Neural crest cell (in vitro differentiated cells): ENCODE measurements at regions not wholly inside any gene's neighbourhood (a gene's known extent, or its start where the extent isn't known, plus 50 kb on each side); places are given as distances from the start of the nearest gene placed in this dataset.
A peak's percentile ranks its signal among the peaks of the same experiment; 100 is the strongest.
"Not testable (repeated sequence)": the region's sequence is repeated elsewhere in the genome, so short reads cannot be mapped to it uniquely, and the experiment has no call there.

ENCODE experiments used
- DNase-seq: peaks from one replicate; pipeline ENCODE4 v3.0.0; 2021; ENCODE audit warnings: low read depth, mixed read lengths, low spot score
- H3K27ac Mint-ChIP-seq: one replicate; pipeline ENCODE4 v1.8.0; 2021; ENCODE audit warnings: mild to moderate bottlenecking, mixed read lengths; ENCODE audit not compliant: unreplicated experiment
- H3K27me3 Mint-ChIP-seq: 2 replicates; pipeline ENCODE4 v1.8.0; 2021; ENCODE audit warnings: low read depth, mild to moderate bottlenecking, mixed read lengths
- H3K36me3 Mint-ChIP-seq: 2 replicates; pipeline ENCODE4 v1.8.0; 2021; ENCODE audit warnings: low read depth, mild to moderate bottlenecking, mixed read lengths
- H3K4me1 Mint-ChIP-seq: 2 replicates; pipeline ENCODE4 v1.8.0; 2021; ENCODE audit warnings: mixed read lengths
- H3K4me3 Mint-ChIP-seq: one replicate; pipeline ENCODE4 v1.8.0; 2021; ENCODE audit warnings: mild to moderate bottlenecking, mixed read lengths
- H3K9me3 Mint-ChIP-seq: 2 replicates; pipeline ENCODE4 v1.8.0; 2021; ENCODE audit warnings: mixed read lengths
- CTCF ChIP-seq: fragments of 200-600 bp; sonication (generic); conservative IDR thresholded peaks from 2 replicates; pipeline ENCODE4 v1.5.0; 2021; ENCODE audit warnings: antibody characterized with exemption, mild to moderate bottlenecking

- Mint-ChIP-seq H3K4me3 (no peak overlapping the region), H3K27me3 (peaks cover 99% of the 10 kb centered on the region), H3K36me3 (no peaks in the 10 kb centered on the region), H3K27ac (no peak overlapping the region), H3K9me3 (no peaks in the 10 kb centered on the region), H3K4me1 (peaks cover 28% of the 10 kb centered on the region)
- no peak for TF ChIP-seq CTCF
- DNase-seq = no peak
Observed at GRCh38 chr11:126136507-126136906, 73.8 kb upstream of the CDON start.

GRCh38 chr11:126135235-126136176, 72.8 kb upstream of the CDON start:
- Mint-ChIP-seq H3K27me3 (peaks cover 93% of the 10 kb centered on the region), H3K27ac (no peak overlapping the region), H3K4me3 (no peak overlapping the region), H3K36me3 (no peaks in the 10 kb centered on the region), H3K9me3 (no peaks in the 10 kb centered on the region), H3K4me1 (peaks cover 28% of the 10 kb centered on the region)
- TF ChIP-seq CTCF = no peak
- DNase-seq = no peak

- DNase-seq = no peak
- no peak overlapping the region for H3K27ac Mint-ChIP-seq
- no peak for TF ChIP-seq CTCF
- H3K36me3 Mint-ChIP-seq = no peaks in the 10 kb centered on the region
- H3K4me3 Mint-ChIP-seq = no peak overlapping the region
- H3K27me3 Mint-ChIP-seq = peaks cover 93% of the 10 kb centered on the region
- H3K9me3 Mint-ChIP-seq = no peaks in the 10 kb centered on the region
- H3K4me1 Mint-ChIP-seq = peaks cover 33% of the 10 kb centered on the region
Observed at GRCh38 chr11:126134461-126135155, 71.9 kb upstream of the CDON start.

GRCh38 chr11:126133901-126134300, 71.2 kb upstream of the CDON start:
- no peak for TF ChIP-seq CTCF
- no peaks in the 10 kb centered on the region for H3K36me3 Mint-ChIP-seq
- no peak overlapping the region for H3K4me3 Mint-ChIP-seq
- peak; percentile 36 for DNase-seq
- H3K27me3 Mint-ChIP-seq = peaks cover 87% of the 10 kb centered on the region
- no peak overlapping the region for H3K27ac Mint-ChIP-seq
- no peaks in the 10 kb centered on the region for H3K9me3 Mint-ChIP-seq
- peaks cover 29% of the 10 kb centered on the region for H3K4me1 Mint-ChIP-seq

GRCh38 chr11:126132319-126132718, 69.7 kb upstream of the CDON start:
- Mint-ChIP-seq H3K9me3 (no peaks in the 10 kb centered on the region), H3K4me3 (no peak overlapping the region), H3K36me3 (no peaks in the 10 kb centered on the region), H3K27ac (no peak overlapping the region), H3K27me3 (peaks cover 79% of the 10 kb centered on the region), H3K4me1 (peaks cover 29% of the 10 kb centered on the region)
- no peak for DNase-seq
- peak; percentile 28 for TF ChIP-seq CTCF

- not testable (repeated sequence) for H3K36me3 Mint-ChIP-seq, DNase-seq, H3K27ac Mint-ChIP-seq, H3K4me3 Mint-ChIP-seq, H3K9me3 Mint-ChIP-seq
- Mint-ChIP-seq H3K27me3 (peaks cover 73% of the 10 kb centered on the region), H3K4me1 (peaks cover 29% of the 10 kb centered on the region)
Observed at GRCh38 chr11:126130781-126131180, 68.1 kb upstream of the CDON start.
